HEK293T (cell line): ENCODE measurements at regions not wholly inside any gene's neighbourhood (a gene's known extent, or its start where the extent isn't known, plus 50 kb on each side); places are given as distances from the start of the nearest gene placed in this dataset.

Source experiments
- ARNT ChIP-seq: fragments of 450-650 bp; IDR thresholded peaks from 2 replicates; pipeline ENCODE4 v1.6.1; 2017; ENCODE audit warnings: mild to moderate bottlenecking
- FOXA1 ChIP-seq: fragments of 450-650 bp; IDR thresholded peaks from 2 replicates; pipeline ENCODE4 v1.6.1; 2016; ENCODE audit warnings: mild to moderate bottlenecking
- PKNOX1 ChIP-seq: fragments of 450-650 bp; IDR thresholded peaks from 2 replicates; pipeline ENCODE4 v1.6.1; 2016
- SP1 ChIP-seq: fragments of 450-650 bp; IDR thresholded peaks from 2 replicates; pipeline ENCODE4 v1.6.1; 2017
- SUZ12 ChIP-seq: fragments of 450-650 bp; IDR thresholded peaks from 2 replicates; pipeline ENCODE4 v1.6.1; 2016; ENCODE audit warnings: mild to moderate bottlenecking
- TARDBP ChIP-seq: fragments of 450-650 bp; IDR thresholded peaks from 2 replicates; pipeline ENCODE4 v1.6.1; 2016
- ZNF384 ChIP-seq: fragments of 450-650 bp; IDR thresholded peaks from 2 replicates; pipeline ENCODE4 v1.6.1; 2016

DNA sequence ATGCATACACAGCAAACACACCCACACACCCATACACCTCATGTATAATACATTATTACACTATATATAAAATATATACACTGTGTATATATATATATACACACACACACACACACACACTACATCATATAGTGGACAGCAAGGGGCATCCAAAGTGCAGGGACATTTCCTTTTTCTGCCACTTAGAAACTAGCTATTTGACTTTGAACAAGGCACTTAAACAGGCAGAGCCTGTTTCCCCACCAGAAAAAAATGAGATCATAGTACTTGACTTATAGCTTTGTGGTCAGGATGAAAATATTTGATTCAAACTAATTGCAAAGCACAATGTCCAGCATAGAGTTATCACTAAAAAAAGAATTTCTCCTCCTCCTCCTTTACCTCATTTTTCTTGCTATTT lies 254.3 kb upstream of the NPVF start:
- TF ChIP-seq FOXA1 (no peak), ARNT (no peak), PKNOX1 (no peak), SUZ12 (no peak), TARDBP (no peak), SP1 (no peak), ZNF384 (no peak)
